GM23338 (cell line): ENCODE measurements at regions not wholly inside any gene's neighbourhood (a gene's known extent, or its start where the extent isn't known, plus 50 kb on each side); places are given as distances from the start of the nearest gene placed in this dataset.

Experiments used
- ATAC-seq: fragments of 200-7000 bp; cut with Tn5 transposase; 3 replicates; pipeline ENCODE4 v1.9.1; 2020
- DNase-seq: peaks from one replicate; pipeline ENCODE4 v3.0.0-alpha.2; 2015; ENCODE audit warnings: low spot score
- H2AFZ ChIP-seq: fragments of 200-600 bp; sonication (generic); 2 replicates; pipeline ENCODE4 v1.8.0; 2016; ENCODE audit warnings: antibody characterized with exemption, mild to moderate bottlenecking, moderate library complexity
- H3F3A ChIP-seq: fragments of 200-600 bp; sonication (generic); replicated peaks from 2 replicates; pipeline ENCODE4 v1.8.0; 2017; ENCODE audit warnings: antibody characterized with exemption, mixed run types, low read depth
- H3K27ac ChIP-seq: fragments of 200-600 bp; sonication (generic); 2 replicates; pipeline ENCODE4 v1.6.1; 2016; ENCODE audit warnings: low read depth
- H3K27me3 ChIP-seq: fragments of 200-600 bp; sonication (generic); 2 replicates; pipeline ENCODE4 v1.8.0; 2016; ENCODE audit warnings: mild to moderate bottlenecking, mixed run types, moderate library complexity; ENCODE audit not compliant: insufficient read depth
- H3K36me3 ChIP-seq: fragments of 200-600 bp; sonication (generic); 2 replicates; pipeline ENCODE4 v1.8.0; 2016; ENCODE audit warnings: mild to moderate bottlenecking; ENCODE audit not compliant: insufficient read depth
- H3K4me1 ChIP-seq: fragments of 200-600 bp; sonication (generic); 2 replicates; pipeline ENCODE4 v1.8.0; 2016; ENCODE audit warnings: mild to moderate bottlenecking, moderate library complexity; ENCODE audit not compliant: insufficient read depth
- H3K4me2 ChIP-seq: fragments of 200-600 bp; sonication (generic); 2 replicates; pipeline ENCODE4 v1.7.1; 2017; ENCODE audit warnings: mixed run types
- H3K4me3 ChIP-seq: fragments of 200-600 bp; sonication (generic); 2 replicates; pipeline ENCODE4 v1.6.1; 2016; ENCODE audit warnings: mixed run types
- H3K79me2 ChIP-seq: fragments of 200-600 bp; sonication (generic); replicated peaks from 2 replicates; pipeline ENCODE4 v1.8.0; 2017; ENCODE audit warnings: mild to moderate bottlenecking; ENCODE audit not compliant: insufficient read depth
- H3K9me2 ChIP-seq: fragments of 200-600 bp; sonication (generic); 2 replicates; pipeline ENCODE4 v1.8.0; 2017; ENCODE audit not compliant: insufficient read depth
- H4K20me1 ChIP-seq: fragments of 200-600 bp; sonication (generic); replicated peaks from 2 replicates; pipeline ENCODE4 v1.8.0; 2017; ENCODE audit warnings: mild to moderate bottlenecking; ENCODE audit not compliant: insufficient read depth
- H3K27ac Mint-ChIP-seq: 2 replicates; pipeline ENCODE4 v1.8.0; 2020; ENCODE audit warnings: inconsistent platforms, mild to moderate bottlenecking, moderate library complexity, mixed read lengths
- H3K27me3 Mint-ChIP-seq: 3 replicates; pipeline ENCODE4 v1.8.0; 2022; ENCODE audit warnings: low read depth, mild to moderate bottlenecking, moderate library complexity, mixed read lengths, inconsistent platforms; ENCODE audit not compliant: insufficient read depth, poor library complexity
- H3K36me3 Mint-ChIP-seq: 3 replicates; pipeline ENCODE4 v1.8.0; 2021; ENCODE audit warnings: low read depth, mild to moderate bottlenecking, inconsistent platforms, moderate library complexity, mixed read lengths
- H3K4me1 Mint-ChIP-seq: 3 replicates; pipeline ENCODE4 v1.8.0; 2020; ENCODE audit warnings: mild to moderate bottlenecking, inconsistent platforms, mixed read lengths
- H3K4me3 Mint-ChIP-seq: 3 replicates; pipeline ENCODE4 v1.8.0; 2021; ENCODE audit warnings: moderate library complexity, mild to moderate bottlenecking, inconsistent platforms, mixed read lengths
- H3K9me3 Mint-ChIP-seq: 3 replicates; pipeline ENCODE4 v1.8.0; 2020; ENCODE audit warnings: moderate library complexity, mild to moderate bottlenecking, inconsistent platforms, mixed read lengths
- CREB1 ChIP-seq: fragments of 250-450 bp; sonication (Bioruptor Pico); IDR thresholded peaks from 2 replicates; pipeline ENCODE4 v1.5.0; 2020; ENCODE audit warnings: low read depth, mild to moderate bottlenecking, moderate library complexity
- JUNB ChIP-seq: IDR thresholded peaks from one replicate; pipeline ENCODE4 v1.6.1; 2016; ENCODE audit warnings: antibody characterized with exemption; ENCODE audit not compliant: unreplicated experiment
- POLR2AphosphoS5 ChIP-seq: IDR thresholded peaks from 2 replicates; pipeline ENCODE4 v1.6.1; 2016; ENCODE audit warnings: antibody characterized with exemption, low read depth
- ZNF114 ChIP-seq: fragments of 250-450 bp; sonication (Bioruptor Pico); IDR thresholded peaks from 2 replicates; pipeline ENCODE4 v1.5.0; 2020; ENCODE audit warnings: mild to moderate bottlenecking, moderate library complexity
- ZNF462 ChIP-seq: fragments of 250-450 bp; sonication (Bioruptor Pico); IDR thresholded peaks from 2 replicates; pipeline ENCODE4 v1.5.0; 2020; ENCODE audit warnings: mild to moderate bottlenecking, moderate library complexity
- TF ChIP-seq, protein P1 (sequence below): IDR thresholded peaks from one replicate; pipeline ENCODE4 v1.6.1; 2018; ENCODE audit warnings: antibody characterized with exemption; ENCODE audit not compliant: unreplicated experiment
- TF ChIP-seq, protein P2 (sequence below), 2 experiments: fragments of 200-600 bp in 1 of 2; sonication (generic) in 1 of 2; conservative IDR thresholded peaks; 2 replicates each; pipeline versions ENCODE4 v1.5.1 to v1.6.1; 2016 to 2017; ENCODE audit warnings: antibody characterized with exemption in 2 of 2, low read depth in 2 of 2, mild to moderate bottlenecking in 2 of 2, moderate library complexity in 1 of 2

- no peak for TF ChIP-seq ZNF462 (CRISPR knock-in tag)
- no peak for TF ChIP-seq JUNB
- TF ChIP-seq POLR2AphosphoS5, result no peak
- no peak for TF ChIP-seq CREB1 (CRISPR knock-in tag)
- TF ChIP-seq ZNF114 (CRISPR knock-in tag), result no peak
Measured at GRCh38 chr6:76342611-76343160, 270.2 kb upstream of the IMPG1 start (continued).

DNA sequence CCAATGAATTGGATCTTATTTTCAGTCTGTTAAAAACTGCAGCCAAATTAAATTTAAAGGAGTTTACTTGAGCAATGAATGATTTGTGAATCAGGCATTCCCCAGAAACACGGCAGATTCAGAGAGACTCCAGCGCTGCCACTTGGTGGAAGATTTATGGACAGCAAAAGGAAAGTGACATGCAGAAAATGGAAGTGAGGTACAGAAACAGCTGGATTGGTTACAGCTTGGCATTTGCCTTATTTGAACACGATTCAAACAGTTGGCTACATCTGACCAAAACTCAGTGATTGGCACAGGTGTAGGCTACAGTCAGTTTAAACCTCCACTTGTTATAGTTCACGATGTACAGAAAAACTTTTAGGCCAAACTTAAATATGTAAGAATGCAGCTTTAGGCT is 257.6 kb upstream of the IMPG1 start:
- Histone ChIP-seq H3K4me1 (peaks cover 12% of the 10 kb centered on the region; the same call in 1 of the 2 replicates), H3K4me3 (no peak overlapping the region), H3K79me2 (no peaks in the 10 kb centered on the region), H3K9me2 (no peaks in the 10 kb centered on the region), H3K27ac (no peak overlapping the region), H3K36me3 (no peaks in the 10 kb centered on the region), H3K4me2 (no peak overlapping the region), H3K27me3 (no peaks in the 10 kb centered on the region), H3F3A (no peaks in the 10 kb centered on the region), H4K20me1 (no peaks in the 10 kb centered on the region), H2AFZ (no peak overlapping the region)
- peaks cover 9% of the 10 kb centered on the region; the same call in 2 of the 3 replicates for H3K4me1 Mint-ChIP-seq
- H3K36me3 Mint-ChIP-seq, result peaks cover 7% of the 10 kb centered on the region; the same call in 1 of the 3 replicates
- H3K9me3 Mint-ChIP-seq, result peaks cover 14% of the 10 kb centered on the region; the same call in 2 of the 3 replicates
- DNase-seq, result no peak
- H3K27ac Mint-ChIP-seq, result no peak overlapping the region
- H3K4me3 Mint-ChIP-seq, result no peak overlapping the region
- TF ChIP-seq, protein P1, sequence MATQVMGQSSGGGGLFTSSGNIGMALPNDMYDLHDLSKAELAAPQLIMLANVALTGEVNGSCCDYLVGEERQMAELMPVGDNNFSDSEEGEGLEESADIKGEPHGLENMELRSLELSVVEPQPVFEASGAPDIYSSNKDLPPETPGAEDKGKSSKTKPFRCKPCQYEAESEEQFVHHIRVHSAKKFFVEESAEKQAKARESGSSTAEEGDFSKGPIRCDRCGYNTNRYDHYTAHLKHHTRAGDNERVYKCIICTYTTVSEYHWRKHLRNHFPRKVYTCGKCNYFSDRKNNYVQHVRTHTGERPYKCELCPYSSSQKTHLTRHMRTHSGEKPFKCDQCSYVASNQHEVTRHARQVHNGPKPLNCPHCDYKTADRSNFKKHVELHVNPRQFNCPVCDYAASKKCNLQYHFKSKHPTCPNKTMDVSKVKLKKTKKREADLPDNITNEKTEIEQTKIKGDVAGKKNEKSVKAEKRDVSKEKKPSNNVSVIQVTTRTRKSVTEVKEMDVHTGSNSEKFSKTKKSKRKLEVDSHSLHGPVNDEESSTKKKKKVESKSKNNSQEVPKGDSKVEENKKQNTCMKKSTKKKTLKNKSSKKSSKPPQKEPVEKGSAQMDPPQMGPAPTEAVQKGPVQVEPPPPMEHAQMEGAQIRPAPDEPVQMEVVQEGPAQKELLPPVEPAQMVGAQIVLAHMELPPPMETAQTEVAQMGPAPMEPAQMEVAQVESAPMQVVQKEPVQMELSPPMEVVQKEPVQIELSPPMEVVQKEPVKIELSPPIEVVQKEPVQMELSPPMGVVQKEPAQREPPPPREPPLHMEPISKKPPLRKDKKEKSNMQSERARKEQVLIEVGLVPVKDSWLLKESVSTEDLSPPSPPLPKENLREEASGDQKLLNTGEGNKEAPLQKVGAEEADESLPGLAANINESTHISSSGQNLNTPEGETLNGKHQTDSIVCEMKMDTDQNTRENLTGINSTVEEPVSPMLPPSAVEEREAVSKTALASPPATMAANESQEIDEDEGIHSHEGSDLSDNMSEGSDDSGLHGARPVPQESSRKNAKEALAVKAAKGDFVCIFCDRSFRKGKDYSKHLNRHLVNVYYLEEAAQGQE, result no peak
- TF ChIP-seq, protein P2, sequence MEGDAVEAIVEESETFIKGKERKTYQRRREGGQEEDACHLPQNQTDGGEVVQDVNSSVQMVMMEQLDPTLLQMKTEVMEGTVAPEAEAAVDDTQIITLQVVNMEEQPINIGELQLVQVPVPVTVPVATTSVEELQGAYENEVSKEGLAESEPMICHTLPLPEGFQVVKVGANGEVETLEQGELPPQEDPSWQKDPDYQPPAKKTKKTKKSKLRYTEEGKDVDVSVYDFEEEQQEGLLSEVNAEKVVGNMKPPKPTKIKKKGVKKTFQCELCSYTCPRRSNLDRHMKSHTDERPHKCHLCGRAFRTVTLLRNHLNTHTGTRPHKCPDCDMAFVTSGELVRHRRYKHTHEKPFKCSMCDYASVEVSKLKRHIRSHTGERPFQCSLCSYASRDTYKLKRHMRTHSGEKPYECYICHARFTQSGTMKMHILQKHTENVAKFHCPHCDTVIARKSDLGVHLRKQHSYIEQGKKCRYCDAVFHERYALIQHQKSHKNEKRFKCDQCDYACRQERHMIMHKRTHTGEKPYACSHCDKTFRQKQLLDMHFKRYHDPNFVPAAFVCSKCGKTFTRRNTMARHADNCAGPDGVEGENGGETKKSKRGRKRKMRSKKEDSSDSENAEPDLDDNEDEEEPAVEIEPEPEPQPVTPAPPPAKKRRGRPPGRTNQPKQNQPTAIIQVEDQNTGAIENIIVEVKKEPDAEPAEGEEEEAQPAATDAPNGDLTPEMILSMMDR (conservative IDR thresholded peaks at IDR 0.05; ENCODE audit: low read depth in 2 of 2), result peak in 1 of 2 experiments; percentile 16; a peak in 1 of 4 replicates
- no peaks in the 10 kb centered on the region for H3K27me3 Mint-ChIP-seq
- no peak for ATAC-seq
